NCI-H2029 (cell line): ENCODE measurements at regions not wholly inside any gene's neighbourhood (a gene's known extent, or its start where the extent isn't known, plus 50 kb on each side); places are given as distances from the start of the nearest gene placed in this dataset.
"Not testable (repeated sequence)": the region's sequence is repeated elsewhere in the genome, so short reads cannot be mapped to it uniquely, and the experiment has no call there.

Experiments used
- DNase-seq: peaks from one replicate; lab custom pipeline; 2025; lab: John Stamatoyannopoulos, UW

DNA sequence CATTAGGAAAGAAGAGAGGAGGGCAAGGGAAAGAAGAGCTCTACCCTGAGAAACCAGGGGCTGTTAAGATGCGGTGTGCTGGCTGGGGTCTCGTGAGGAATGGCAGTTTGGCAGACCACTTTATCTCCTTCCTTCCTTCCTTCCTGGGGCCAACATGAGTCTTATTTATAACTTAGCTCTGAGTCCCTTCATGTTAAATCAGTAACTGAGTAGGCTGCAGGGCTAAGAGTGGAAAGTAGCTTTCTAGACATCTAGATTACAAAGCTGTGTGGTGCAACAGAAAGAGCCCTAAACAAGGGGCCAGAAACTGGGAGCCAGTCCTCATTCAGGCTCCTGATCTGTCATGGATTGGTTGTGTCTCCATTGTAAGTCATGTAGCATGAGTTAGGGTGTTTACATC is 135.4 kb upstream of the DUSP10 start:
- no peak for DNase-seq

- no peak for DNase-seq
Measured at GRCh38 chr1:221875004-221875330, 133.1 kb upstream of the DUSP10 start.

DNA sequence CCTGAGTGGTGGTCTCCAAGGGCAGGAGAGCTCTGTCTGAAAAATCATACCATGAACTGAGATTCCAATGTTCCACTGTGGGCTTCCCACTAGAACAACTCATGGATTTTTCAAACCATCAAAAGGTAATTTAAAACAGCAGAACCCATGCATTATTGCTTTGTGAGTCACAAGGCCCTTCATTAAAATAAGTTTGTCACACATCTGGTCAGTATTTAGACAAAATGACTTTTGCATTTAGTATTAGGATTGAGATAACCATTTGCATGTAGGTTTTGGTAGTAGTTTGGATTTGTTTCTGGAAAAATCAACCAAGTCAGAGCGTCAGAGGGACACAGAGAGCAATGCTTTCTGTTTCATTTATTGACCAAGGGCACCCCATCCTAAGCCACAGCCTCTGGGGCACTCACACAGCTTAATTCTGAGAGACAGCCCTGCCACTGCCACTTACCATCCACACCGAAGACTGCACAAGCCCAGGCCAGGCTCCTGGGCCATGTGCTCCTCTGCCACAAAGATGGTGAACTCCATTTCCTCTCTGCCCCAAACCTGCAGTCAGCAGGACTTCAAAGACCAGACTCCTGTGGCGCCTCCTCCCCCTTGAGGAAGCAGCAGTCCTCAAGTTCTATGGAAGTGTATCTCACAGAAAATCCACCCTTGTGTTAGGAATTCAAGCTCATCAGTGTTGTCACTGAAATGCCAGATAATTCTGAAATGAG is 132.6 kb upstream of the DUSP10 start:
- DNase-seq = no peak

- DNase-seq = no peak
Measured at GRCh38 chr1:221873673-221874072, 131.8 kb upstream of the DUSP10 start.

DNA sequence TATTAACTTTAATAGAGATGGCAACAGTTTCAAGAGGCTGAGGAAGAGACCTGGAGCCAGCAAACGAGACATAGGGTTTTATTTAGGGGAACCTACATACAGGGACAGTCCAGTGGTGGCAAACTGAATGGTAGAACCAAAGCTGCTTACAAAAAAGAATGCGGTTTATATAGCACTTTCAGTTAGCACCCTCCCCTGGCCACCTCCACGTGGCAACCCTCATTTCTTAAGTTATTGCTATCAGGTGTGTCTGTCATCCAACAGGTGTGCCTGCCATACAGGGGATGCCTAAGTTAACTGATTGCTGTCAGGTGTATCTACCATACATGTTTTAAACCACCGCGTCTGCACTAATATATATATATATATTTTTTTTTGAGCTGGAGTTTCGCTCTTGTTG is 129.2 kb upstream of the DUSP10 start:
- DNase-seq = no peak

- DNase-seq = no peak
Measured at GRCh38 chr1:221869779-221870178, 127.9 kb upstream of the DUSP10 start.

DNA sequence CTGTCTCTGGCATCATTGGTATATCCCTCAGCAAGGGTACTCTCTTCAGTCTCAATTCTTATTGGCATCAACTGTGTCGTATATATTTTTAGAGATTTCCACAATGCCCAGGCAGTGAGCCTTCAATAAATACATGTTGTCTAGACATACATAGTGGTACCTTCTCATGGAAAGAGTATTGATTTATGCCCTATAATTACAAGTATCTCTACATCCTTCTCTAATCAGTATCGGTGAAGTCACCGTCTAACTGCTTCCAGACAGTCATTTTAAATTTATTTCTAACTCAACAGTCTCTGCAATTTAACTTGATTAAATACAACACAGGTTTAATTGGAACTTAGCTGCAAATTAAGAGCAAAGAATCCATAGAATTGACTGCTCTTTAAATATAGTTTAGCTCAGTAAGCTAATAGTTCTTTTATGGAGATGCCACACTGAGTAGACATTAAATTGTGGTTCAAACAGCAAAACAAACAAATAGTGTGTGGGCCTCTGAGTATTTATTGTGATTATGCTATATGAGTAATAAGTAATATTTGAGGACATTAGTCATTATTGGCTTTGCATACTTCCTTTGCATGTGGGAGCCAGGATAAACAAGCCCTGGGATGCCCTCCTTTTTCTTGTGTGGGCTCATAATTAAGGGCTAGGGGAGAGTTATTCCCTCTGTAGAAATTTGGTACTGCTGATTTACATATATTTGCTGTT is 126.9 kb upstream of the DUSP10 start:
- no peak for DNase-seq

DNA sequence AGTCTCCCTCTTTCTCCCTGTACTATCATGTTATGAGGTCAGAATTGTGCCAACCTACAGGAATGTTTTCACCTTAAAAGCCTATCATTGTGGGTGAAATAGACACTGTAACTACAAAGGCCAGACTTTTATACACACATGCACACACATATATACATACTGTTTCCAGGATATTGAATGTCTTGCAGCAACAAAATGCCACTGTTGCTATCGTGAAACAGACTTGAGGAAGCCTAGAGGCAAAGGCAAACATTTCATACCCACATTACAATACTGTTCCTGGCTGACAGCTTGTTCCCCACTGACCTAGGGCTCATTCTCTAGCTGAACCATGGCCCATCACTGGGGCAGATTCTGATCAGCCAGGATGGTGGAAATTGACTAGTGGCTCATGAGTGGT is 125.1 kb upstream of the DUSP10 start:
- no peak for DNase-seq

DNA sequence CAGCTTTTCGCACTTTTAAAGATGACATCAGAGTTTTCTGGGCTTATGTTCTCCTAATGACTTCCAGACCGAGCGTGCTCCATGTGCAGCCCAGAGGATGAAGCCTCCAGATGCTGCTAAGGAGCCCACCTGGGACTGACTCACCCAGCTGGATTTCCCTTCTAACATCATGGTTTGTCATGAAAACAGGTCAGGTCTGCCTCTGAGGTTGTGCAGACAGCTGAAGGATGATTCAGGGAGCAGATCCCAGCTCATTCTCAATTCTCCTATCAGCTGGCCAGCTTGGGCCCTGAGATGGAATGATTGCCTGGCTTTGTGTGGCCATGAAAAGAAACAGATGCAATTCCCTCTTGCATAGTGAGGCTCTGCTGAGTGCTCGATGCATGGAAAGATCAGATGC is 123.9 kb upstream of the DUSP10 start:
- no peak for DNase-seq

- no peak for DNase-seq
Measured at GRCh38 chr1:221863635-221864034, 121.7 kb upstream of the DUSP10 start.

DNA sequence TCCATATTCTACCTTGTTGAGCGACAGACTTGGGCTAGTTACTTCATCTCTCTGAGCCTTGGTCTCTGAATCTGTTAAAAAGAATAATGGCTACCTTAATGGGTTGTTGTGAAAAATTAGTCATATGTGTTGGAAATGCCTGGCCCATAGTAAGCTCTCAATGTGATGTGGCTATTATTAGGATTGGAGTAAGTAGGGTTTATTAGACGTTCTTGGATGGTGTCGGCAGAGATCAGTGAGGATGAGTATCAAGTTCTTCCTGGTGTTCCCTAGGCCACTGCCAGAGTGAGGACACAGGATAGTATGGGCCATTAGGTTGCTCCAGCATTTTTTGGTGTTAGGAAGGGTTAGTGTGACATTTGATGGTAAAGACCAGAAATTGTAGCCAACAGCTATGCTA is 121.1 kb upstream of the DUSP10 start:
- DNase-seq = no peak

GRCh38 chr1:221858818-221859611 is 117.1 kb upstream of the DUSP10 start:
- no peak for DNase-seq

GRCh38 chr1:221857094-221857444 is 115.2 kb upstream of the DUSP10 start:
- DNase-seq = not testable (repeated sequence)

DNA sequence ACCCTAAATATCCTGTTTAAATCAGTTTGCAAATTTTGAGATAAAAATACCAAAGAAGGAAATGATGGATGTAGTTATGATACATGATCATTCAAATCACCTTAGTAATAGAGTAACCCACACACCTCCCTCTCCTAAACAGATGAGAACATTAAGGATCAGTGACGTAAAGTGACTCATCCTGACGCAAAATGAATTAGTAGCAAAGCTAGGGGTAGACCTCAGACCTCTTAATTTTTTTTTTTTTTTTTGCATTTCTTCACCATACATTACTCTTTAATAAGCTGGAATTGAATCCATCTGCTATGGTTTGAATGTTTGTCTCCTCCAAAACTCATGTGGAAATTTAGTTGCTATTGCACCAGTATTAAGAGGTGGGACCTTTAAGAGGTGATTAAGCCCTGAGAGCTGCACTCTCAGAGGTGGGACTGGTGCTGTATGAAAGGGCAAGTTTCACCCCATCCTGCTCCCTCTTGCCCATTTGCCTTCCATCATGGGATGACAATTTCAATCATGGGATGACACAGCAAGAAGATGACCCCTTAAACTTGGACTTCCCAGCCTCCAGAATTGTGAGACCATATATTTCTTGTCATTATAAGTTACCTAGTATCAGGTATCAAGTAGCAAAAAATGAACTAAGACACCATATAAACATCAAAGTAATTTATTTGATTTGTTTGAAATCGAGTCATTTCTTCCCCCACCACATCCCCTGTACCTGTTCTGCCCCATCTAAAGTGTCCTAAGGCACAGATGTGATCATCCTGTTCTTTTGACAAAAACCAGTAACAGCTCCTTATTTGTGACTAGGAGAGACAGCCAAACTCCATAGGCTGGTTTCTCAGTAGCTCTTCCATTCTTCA is 114.6 kb upstream of the DUSP10 start:
- DNase-seq = no peak

DNA sequence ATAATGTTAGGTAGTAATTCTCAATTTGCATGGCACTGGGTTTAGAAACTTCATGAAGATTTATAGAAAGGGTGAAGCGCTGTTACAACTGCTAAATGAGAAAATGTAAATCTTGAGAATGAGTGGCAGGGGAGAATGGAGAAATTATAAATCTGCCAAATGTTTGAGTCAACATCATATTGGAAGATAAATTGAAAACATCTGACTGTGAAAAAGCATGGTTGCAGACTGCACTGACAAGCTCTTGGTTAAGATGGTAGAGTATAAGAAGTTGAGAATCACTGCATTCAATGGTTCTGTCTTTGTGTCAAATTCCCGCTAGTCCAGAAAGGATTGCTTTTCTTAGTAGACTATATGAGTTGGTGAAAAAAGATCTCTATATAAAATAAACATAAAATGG is 113.3 kb upstream of the DUSP10 start:
- DNase-seq = no peak

DNA sequence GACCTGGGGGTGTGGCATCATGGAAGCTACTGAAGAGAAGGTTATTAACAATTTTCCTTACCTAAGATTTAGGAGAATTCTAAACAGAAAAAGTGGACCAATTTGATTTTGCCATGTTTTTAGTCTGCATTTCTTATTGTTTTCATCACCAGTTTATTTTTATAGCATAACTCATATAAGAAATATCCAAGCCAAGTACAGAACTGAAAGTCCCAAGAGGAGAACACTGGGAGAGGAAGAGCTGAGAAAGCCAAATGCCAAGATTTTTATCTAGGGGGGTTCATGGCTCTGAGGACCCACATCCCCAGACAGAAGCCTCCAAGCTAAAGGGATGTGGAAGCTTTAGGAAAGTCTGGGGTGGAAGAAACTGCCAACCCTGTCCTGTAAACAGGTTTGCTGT is 109.4 kb upstream of the DUSP10 start:
- DNase-seq = no peak

- DNase-seq = no peak
Measured at GRCh38 chr1:221850470-221851187, 108.7 kb upstream of the DUSP10 start.

DNA sequence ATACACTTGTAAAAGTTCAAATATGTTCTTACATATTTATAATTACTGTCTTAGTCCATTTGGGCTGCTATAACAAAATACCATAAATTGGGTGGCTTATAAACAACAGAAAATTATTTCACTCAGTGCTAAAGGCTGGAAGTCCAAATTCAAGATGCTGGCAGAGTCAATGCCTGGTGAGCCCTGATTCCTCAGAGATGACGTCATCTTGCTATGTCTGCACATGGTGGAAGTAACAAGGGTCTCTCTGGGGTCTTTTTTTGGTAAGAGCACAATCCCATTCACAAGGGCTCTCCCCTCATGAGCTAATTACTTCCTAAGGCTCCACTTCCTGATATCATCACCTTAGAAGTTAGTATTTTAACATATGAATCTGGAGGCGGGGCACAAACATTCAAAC is 108.0 kb upstream of the DUSP10 start:
- DNase-seq = no peak

DNA sequence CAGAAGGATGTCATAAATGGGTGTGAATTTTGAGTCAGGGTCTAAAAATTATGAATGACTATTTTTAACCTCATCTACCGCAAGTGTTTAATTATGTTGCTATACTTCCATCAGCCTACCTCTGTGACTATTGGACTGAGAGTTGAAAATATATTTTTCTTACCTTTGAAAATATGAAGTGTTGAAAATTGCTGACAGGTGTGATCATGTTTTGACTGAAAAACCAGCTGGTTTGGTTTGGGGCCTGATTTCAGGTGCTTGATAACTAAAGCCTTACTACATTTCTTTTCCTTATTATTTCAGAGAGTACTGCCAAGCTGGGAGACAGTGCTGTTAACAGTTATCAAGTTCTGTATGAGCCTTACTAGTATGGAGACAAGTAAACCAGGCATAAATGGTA is 107.2 kb upstream of the DUSP10 start:
- DNase-seq = no peak

- DNase-seq = no peak
Measured at GRCh38 chr1:221847676-221848075, 105.8 kb upstream of the DUSP10 start.

DNA sequence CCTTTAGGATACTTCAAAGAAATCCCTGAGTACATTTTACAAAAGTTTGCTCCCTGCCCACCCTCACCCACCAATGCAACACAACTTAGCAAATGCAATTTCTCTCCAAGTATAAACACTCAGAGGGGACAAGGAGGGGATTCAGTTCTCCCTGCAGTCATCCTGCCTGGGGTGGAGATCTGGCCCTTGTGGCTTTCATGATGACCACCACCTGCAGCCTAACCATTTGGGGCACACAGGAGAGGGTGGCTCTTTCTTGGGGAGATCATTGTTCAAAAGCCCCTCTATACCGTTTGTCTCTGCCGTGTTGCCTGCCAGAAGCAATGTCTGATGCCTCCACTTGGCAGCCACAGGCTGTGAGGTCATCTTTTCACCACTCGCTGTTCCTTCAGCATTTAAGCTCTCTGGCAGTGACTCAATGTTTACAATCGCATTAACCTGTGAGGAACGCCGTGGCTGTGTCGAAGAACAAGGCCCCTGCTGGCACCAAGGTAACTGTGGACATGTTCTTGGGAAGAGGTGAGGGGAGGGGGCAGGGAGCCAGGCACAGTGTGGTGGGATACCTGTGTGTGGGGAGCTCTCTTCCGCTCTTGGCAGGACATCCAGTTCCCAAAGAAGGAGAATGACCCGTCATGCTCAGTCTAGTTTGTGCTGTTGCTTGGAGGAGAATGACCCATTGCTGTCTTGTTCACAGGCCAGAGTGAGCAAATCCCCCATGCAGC is 103.9 kb upstream of the DUSP10 start:
- DNase-seq = peak; percentile 92
